ENCODE measurements at regions not wholly inside any gene's neighbourhood (a gene's known extent, or its start where the extent isn't known, plus 50 kb on each side); places are given as distances from the start of the nearest gene placed in this dataset.
A peak's percentile ranks its signal among the peaks of the same experiment; 100 is the strongest.

DNA sequence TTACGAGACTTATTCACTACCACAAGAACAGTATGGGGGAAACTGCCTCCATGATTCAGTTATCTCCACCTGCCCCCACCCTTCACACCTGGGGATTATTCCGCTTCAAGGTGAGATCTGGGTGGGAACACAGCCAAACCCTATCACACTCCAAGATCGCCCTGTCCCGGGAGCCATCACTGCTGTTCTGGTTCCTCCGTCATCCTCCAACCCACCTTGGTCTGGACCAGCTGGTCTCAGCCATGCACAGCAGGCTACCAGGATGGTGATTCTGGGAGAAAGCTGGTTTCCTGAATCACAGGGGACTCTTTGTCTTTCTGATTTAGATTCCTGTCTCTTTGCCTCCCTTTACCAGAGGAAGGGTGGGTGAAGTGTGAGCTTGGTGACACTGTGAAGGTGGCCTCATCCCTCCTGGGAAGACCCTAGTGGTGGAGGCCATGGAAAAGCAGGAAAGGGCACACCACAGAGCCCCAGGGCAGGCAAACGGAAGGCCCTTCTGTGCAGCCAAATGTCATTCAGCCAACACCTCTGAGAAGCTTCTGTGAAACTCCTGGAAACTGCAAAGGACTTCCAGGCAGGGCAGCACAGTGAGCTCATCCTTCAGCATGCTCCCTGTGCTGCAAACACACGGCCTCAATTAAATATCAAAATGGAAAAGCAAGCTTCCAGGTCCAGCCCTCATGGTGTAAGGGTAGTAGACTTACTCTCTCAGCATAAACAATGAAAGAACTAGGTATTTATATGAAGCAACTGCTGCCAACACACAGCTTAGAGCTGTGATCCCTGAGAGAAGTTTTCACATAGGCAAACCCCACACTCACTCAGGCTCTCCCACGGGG lies 169.8 kb downstream of the ANKRD60 start:
- no peak for DNase-seq

DNA sequence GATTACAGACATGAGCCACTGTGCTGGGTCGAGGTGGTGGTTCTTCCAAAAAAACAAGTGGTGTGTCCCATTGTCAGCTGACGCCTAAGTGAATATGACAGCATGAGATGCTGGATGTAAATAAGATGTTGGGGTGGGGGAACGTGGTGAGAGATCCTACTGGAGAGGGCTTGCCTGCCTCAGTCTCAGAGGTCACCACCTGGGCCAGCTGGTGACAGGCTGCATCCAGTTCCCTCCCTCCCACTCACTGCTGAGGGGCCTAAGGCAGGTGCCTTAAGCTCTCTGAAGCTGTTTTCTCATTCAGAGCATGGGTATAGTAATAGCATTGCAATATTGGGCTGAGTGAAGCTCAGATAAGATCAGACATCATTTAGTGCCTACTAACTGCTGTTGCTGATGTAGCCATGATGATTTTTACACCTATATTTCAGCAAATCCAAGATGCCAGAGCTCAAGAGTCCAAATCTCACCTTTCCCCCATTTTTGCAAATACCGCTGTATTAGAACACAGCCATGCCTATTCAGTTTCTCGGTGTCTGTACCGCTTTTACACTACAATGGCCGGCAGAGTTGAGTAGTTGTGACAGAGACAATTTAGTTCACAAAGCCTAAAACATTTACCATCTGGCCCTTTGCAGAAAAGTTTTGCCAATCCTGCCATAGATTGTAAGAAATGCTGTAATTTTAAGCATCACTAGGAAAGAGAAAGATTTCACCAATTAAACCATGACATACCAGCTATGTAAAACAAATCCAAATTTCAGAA lies 171.3 kb downstream of the ANKRD60 start:
- no peak for DNase-seq

DNA sequence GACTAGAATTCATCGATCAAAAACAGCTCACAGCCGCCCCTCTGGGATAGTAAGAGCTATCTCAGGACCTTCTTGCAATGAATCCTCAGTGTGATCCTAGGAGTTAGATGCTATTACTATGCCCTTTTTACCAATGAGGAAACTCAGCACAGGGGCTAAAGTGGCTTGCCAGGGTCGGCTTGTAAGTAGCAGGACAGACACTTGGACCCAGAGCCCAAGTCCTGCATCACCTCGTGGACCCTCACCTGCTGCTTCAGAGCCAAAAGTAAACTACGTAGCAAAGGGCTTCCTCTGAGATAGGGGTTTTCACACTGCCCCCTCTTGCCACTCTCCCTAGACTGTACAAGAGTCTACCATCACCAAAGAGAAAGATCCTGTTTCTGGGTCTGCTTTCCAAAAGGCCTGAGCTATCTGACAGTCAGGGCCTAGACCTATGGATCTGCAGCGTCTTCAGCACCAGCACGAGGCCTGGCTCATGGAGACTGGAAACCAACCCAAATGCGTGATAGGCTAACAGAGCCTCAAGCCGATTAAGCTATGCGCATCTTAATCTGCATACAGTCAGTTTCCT lies 172.3 kb downstream of the ANKRD60 start:
- DNase-seq, result no peak

DNA sequence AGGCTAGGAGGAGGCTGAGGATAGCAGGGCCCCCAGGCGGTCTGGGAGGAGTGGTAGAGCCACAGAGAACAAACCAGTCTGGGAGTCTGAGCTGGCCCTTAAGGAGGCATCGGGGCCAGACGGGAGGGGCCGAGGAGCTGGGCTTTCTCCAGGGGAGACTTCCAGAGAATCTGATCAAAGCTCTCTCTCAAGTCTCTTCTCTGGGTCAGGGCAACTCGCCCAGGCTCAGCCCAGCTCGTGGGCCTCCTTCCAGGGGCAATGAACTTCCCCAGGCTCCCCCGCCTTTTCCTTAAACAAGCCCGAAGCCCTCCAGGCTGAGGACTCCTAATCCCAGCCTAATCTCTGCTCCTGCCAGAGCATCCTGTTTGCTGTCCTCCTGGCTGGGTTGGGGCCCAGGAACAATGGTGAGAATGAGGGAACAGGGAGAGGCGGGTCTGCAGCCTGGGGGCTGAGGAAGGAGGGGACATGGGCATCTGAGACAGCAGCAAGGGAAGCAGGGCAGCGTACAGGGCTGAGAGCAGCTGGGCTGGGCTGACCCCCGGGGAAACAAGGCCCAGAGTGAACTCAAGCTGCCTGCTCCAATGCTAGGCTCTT lies 173.6 kb downstream of the ANKRD60 start:
- DNase-seq, result no peak

DNA sequence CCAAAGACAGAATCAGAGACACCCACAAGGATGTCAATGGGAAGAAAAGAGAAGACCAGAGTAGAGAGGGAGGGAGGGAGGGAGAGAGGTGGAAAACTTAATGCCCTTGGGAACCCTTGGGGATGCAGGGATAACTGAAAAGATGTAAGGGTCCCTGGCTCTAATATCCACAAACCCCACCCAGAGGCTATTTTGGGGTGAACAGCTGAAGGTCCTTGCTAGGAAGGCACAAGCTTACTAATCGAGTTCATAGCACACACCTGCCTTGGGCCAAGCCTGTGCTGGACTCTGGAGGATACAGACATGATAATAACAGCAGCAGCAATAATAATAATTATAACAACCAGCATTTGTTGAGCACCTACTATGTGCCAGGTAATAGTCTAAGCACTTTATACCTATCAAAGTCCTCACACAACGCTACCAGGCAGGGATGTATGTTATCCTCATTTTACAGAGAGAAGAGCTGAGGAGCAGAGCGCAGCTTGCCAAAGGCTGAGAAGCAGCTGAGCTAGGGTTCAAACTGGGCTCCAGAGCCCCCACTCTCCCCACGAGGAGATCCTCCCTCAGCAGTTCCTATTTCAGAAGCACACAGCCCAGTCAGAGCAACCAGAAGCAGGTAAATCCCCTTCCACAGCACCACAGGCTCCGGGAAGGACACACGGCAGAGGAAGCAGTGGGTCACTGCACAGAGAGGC lies 174.2 kb downstream of the ANKRD60 start:
- DNase-seq, result no peak

DNA sequence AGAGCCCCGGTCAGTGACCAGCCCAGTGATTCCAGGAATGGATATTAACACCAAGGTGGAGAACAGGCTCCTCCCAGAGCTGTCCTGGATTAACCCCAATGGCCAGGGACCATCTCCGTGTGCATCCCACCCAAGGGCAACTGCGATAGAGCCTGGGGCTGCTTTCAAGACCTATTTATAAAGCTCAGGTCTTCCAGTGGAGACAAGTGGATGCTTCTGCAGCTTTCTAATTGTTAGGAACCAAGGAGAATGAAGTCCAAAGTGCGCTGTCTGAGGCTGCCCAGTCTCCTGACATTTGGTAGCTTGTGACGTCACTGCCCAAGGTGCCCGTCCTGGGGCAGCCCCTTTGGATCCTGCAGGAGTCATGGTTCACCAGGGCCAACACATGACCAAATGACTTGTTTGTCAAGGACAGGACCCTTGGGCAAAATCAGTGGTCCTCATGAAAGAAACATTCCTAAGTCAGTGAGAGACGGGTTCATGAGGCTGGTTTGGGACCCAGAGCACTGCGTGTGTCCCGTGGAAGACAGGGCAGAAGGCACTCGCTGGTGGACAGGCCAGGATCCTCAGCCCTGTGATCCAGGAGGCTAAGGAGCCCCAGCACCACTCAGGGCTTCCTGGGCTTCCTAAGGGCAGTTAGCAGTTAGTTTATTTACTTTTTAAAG lies 174.9 kb downstream of the ANKRD60 start:
- no peak for DNase-seq

DNA sequence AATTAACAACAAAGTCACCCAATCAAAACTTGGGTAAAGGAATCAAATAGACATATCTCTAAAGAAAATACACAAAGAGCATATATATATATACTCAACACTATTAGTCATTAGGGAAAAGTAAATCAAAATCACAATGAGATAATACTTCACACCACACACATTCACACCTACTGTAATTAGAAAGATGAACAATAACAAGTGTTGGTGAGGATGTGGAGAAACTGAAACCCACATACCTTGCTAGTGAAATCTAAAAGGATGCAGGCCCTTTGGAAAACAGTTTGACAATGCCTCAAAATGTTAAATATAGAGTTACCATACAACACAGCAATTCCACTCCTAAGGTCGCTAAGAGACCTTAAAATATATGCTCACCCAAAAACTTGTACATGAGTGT lies 177.1 kb downstream of the ANKRD60 start:
- DNase-seq, result no peak

DNA sequence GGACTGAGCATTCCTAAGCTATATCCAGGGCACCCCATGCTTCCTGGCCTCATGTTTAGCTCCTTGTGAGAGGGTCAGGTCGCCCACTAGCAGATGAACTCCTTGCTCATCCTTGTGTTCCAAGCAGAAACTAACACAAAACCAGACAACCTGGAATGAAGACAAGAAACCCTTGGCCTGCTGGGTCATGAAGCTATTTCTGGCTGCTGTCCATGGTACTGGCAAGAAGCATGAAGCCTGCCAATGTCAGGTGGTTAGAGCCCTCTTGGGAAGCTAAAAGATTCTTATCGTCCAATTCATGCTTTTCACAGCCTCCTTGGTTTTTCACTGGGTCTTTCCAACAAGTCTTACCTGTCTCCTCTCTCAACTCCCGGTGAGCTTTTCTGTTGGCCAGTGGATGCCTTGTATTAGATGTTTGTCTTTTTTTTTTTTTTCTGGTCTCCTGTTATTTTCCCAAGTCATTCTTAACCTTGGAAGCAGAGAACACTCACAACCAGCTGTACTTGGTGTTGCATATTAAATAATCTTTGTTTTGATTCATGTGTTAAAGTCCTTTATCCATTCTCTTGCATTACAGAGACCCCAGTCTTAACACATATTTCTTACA lies 180.3 kb downstream of the ANKRD60 start:
- DNase-seq, result peak; percentile 66

DNA sequence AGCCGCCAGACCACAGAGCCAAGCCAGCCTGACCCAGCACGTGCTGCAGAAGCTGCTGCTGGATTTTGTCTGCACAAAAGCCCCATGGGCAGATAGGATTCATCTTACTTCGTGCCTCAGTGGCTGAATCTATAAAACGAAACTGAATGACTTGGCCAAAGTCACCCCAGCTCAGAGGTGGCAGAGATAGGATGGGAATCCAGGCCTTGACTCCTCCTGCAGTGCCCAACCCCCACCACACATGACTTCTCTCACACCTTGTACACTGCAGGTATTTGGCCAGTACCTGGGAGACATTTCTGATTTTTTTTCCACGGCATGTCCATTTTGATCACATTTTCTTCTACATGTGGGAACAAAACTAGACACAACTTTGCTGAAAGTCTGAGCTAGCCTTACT lies 182.1 kb downstream of the ANKRD60 start:
- no peak for DNase-seq

DNA sequence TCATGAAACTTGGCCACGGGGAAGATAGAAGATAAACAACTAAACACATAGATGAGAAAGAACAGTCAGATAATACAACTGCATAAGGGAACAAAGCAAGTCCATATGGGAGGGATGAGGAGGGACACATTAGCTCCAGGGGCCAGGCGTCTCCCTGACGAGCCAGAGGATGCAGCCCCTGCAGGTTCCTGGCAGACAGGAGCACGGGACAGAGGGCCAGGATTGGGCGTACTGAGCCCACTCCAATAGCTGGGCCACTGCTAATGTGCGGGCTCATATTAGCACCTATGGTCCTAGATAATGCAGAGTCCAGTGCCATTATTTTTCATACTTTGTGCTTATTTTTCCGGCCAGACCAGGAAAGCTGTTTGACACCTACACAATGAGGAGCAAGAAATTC lies 182.9 kb downstream of the ANKRD60 start:
- DNase-seq, result no peak

DNA sequence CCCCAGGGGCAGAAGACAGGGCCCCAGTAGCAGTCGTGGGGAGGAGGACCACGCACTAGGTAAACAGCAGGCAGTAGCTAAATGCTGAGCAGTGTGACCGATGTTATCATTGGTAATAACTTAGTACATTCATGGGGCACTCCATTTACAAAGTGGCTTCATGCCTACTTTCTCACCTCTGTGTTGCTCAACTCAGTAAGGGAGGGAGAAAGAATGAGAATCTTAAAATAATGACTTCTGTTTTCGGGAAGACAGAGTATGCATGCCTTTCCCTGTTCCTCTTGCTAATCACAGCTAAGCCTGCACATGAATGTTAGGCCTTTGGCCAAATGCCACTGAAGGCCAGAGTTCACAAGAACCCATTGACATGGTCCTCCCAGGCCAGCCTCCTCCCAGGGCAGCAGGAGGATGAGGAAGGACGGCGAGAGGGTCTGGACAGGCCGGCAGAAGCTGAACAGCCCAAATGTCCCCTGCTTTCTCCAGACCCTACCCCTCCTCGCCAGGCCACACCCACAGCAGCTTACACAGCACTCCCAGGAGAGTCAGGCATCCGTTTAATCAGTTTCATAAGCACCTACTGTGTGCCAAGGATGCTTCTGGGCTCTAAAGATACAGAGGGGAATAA lies 183.4 kb downstream of the ANKRD60 start:
- no peak for DNase-seq

DNA sequence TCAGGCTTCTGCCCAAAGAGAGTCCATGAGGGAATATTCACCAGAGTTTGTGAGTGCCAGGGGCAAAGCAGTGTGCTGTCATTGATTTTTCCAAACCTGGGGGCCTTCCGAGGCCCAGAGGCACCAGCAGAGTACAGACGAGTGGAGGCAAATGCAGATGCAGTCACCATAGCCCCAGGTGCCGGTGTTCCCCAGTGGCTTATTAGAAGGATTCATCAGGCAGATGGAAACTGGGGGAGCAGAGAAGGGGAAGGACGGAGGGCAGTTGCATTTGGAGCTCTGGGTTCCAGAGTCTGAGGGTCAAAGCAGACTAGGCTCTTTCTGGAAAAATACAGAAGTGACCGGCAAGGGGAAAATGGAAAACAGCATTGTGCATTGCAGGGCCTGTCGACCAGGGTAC lies 184.2 kb downstream of the ANKRD60 start:
- no peak for DNase-seq

DNA sequence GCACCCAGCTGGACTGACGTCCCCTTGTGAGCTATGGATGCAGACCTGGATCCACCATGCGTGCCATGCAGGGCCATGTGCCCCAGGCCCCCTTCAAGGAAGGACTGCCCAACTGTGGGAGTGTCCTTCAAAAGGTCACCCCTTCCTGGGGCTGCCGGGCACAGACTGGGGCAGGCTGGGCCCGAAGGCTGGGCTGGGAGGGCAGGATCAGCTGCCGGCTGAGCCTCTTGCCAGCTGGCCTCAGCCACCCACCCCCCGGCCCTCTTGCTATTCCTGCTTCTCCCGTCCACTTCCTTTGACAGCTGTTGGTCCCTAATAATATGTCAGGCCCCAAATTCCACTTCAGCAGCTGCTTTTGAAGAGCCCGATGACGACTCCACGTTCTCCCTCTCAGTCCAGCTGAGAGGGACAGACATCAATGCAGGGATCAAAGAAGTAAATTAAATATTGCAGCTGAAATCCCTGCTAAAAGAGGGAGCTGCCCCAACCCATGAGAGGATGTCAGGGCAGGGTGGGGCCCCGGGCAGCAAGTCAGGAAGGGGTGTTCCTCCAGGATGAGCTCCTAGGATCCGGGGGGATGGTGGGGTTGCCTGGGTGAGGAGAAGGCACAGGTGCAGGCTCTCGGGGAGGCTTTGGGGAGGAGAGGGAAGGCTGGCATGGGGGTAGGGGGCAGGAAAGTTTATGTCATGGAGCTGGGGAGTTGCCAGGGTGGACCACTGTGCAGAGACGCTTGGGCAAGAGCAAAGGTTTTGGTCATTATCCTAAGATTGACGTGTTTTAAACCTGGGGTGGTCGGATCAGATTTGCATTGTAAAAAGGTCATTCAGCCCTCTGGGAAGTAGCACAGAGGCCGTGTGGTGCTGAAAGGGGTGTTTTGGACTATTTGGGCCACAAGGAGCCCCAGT lies 185.0 kb downstream of the ANKRD60 start:
- DNase-seq, result no peak

DNA sequence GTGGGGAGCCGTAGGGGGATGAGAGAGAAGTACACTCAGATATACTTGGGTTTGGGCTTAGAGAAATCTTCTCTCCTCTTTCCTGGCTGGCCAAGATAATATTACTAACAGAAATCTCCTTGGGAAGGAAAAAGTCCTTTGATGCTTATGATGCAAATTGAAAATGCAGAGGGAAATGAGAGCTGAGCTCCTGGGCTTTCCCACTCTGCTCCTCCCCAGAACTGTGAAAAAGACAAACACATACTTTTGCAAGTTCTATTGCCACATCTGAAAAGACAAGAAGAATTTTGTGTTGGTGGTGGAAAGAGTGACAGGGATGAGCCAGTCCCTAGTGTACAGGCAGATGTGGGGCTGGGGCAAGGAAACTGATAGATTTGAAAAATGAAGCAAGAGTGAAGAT lies 185.9 kb downstream of the ANKRD60 start:
- DNase-seq, result no peak

DNA sequence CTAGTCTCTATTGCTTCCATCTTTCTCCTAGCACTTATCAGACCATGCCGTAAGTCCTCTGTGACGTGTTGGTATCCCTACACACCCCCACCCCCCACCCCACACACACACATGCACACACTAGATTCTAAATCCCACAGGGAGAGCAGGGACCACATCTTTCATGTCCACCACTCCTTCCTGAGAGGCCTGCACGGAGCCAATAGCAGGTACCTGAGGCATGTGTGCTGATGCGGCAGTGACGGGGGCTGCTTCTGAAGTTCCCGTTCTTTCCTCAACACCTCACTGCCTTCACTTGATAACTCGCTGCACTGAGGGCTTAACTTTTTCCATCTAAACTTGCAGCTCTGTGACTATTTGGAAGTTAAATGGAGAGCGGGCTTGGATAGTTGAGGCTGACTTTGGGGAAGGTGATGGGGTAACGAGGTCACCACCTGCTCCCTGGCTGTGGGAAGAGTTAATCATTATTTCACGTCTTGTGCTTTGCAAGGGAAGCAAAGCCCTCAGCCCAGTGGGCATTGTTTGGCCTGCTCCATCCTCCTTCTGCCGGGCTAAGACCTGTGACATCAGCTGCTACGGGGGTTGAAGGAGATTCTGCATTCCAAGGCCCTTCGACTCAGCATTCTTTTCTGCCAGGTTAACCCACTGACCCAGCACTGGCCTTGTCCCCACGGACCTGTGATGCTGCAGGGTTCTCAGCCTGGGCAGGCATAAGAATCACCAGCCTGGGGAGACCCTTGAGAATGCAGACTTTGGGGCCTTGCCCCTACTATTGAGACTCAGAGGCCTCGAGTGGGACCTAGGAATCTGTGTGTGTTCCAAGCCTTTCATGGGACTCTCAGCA lies 187.8 kb downstream of the ANKRD60 start:
- no peak for DNase-seq

DNA sequence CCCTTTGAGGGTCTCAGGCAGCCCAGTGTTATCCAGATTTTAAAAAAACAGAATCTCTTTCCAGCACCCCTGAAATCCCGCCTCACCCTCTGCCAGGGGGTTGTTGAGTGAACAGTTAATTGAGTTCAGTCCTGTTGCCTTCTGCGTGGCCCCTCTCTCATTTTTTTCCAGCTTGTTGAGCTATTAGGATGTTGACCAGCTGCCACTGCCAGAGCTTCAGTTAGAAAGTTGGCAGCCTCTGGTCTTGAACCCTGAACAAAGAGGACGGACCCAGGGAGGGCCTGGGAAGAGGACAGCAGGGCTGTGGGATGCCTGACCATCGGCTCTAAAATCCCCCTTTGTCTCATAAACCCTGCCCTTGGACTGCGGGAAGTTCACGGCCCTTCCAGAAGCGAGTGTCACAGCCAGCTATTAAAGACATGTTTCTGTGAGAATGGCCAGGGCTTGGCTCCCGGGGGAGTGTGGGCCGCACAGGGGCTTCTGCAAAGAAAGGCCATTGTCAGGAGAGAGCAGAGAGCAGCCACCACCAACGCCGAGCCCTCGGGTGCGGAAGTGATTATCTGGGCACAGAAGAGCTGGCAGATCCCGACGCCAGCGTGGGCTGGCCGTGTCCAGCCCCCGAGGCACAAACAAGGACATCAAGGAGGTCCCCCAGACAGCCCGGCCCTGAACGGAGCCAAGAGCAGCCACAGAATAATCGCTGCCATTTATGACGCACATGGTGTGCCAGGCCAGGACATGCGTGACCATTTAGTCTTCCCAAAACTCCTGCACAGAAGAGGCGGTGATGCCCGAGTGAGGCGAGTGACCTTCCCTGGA lies 189.0 kb downstream of the ANKRD60 start:
- DNase-seq, result no peak

DNA sequence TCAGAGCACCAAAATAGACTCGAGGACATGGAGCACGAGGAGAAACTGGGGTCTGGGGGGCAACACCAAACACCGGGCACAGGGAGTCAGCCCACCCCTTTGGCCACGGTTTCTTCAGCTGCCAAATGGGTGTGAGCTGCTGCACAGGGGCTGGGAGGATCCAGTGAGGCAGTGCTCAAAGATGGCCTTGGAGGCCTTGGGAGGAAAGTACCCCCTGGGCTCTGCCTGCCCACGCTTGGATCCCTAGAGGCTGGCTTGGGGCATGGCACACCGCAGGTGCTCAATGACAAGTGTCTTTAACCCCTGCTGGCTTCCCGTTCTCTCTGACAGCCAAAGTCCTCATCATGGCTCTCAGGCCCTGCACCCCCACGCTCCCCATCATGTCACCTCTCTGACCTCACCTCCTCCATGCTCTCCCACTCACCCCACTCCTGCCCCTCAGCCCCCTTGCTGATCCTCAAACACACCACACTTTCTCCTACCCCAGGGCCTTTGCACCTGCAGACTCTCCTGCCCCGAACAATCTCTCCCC lies 190.3 kb downstream of the ANKRD60 start:
- DNase-seq, result no peak

DNA sequence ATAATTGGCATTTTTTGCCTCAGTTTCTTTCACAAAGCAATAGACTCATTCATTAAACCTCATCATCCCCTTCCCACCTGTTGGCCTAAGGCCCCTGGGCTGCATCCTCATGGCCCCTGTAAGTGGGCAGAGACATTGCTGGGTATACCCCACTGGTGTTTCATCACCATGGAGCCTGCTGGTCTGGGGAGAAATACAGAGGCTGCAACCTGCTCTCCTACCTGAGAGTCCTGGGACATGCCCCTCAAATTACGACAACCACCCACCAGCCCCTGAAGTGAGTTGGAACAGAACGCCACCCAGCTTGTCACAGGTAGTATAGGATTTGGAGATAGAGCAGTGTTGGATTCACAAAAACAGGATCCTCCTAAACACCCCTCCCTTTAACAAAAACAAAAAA lies 190.8 kb downstream of the ANKRD60 start:
- no peak for DNase-seq

All from fibroblast of skin of right quadriceps (primary cell).